HCEC 1CT (cell line): ENCODE measurements at regions not wholly inside any gene's neighbourhood (a gene's known extent, or its start where the extent isn't known, plus 50 kb on each side); places are given as distances from the start of the nearest gene placed in this dataset.

ENCODE experiments used
- DNase-seq: peaks from one replicate; pipeline ENCODE4 v3.0.0-alpha.2; 2017

GRCh38 chr1:94325377-94326302 is 88.3 kb upstream of the ARHGAP29 start:
- DNase-seq, result peak; percentile 99

DNA sequence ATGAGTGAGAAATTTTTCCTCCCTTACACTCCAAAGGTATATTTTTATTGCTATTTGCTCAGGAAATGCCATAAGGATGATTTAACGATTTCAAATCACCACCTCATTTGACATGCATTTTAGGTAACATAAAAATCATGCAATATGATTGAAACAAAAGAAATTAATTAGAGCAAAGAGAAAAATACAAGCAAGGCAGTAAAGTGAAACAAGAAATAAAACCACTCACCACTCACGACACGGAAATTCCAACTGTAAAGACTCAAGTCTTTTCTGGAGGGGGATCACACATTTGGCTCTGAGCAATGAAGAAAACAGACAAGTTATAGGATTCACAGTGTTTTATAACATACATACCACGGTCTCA is 86.8 kb upstream of the ARHGAP29 start:
- DNase-seq, result peak; percentile 42

DNA sequence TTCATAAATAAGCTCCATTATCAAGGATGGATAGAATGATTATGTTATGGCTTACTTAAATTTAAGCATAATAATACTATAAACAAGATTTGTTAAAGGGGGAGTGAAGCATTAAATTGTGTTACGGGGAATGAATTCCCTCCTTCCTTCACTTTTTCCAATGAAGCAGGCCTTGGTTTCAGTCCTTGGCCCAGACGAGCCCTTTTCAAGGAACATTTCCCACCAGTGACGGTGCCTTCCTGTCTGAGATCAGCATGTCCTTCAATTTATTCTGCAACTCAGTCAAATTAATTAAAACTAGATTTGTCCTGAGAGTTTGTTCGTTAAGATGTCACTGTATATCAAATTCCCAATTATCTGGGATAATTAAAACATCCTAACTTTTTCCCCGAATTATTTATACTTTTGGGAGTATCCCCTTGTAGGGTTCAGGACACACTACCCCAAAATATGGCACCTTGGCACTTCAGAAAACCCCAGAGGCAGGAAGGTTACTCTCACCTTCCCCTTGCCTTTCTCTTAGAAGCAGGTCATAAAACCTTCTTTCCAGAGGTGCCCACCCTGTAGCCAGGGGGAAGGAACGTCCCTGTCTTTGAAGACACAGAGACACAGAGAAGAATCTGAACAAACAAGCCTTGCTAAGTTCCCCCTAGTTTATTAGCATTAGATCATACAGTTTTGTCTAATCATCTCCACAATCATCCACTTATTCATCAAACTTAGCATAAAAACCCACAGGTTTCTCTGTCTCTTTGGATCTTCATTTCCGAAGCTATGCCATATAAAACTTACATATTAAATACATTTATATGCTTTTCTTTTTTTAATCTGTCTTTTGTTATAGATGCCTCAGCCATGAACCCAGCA is 86.2 kb upstream of the ARHGAP29 start:
- no peak for DNase-seq

- peak; percentile 74 for DNase-seq
These were observed 85.3 kb upstream of the ARHGAP29 start for GRCh38 chr1:94322696-94323095.

- DNase-seq, result no peak
These were observed 84.3 kb upstream of the ARHGAP29 start for GRCh38 chr1:94321662-94322061.

GRCh38 chr1:94319319-94320102 is 82.1 kb upstream of the ARHGAP29 start:
- DNase-seq, result no peak

DNA sequence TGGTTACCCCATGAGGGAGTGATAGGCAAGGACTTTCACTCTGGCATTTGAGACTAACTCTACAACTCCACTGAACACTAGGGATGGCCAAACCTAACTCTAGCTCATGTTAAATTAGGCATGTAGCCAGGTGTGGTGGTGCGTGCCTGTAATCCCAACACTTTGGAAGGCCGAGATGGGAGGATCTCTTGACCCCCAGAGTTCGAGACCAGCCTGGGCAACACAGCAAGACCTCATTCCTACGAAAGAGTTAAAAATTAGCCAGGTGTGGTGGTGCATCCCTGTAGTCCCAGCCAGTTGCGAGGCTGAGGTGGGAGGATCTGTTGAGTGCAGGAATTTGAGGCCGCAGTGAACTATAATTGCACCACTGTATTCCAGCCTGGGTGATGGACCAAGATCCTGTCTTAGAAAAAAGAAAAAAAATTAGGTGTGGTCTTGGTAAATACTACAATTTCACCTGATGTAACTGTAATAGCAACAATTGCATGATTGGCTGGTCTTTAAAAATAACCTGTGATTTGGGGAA is 81.2 kb upstream of the ARHGAP29 start:
- no peak for DNase-seq

DNA sequence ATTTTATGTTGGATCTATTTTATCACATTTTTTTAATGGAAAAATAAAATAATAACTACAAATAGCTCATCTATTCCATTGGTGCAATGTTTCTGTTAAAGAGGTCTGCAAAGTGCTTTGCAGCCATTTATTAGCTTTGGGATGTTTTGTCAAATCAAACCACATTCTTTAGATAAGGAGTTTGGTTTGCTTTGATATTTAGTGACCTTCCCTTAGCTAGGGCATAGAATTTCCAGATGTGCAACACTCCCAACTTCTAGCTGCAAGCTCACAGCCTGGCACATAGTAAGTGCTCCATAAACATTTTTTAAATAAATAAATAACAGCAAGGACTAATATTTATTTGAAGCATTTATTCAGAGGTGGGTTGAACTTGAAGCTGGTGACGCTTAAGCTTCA is 80.4 kb upstream of the ARHGAP29 start:
- DNase-seq, result no peak

DNA sequence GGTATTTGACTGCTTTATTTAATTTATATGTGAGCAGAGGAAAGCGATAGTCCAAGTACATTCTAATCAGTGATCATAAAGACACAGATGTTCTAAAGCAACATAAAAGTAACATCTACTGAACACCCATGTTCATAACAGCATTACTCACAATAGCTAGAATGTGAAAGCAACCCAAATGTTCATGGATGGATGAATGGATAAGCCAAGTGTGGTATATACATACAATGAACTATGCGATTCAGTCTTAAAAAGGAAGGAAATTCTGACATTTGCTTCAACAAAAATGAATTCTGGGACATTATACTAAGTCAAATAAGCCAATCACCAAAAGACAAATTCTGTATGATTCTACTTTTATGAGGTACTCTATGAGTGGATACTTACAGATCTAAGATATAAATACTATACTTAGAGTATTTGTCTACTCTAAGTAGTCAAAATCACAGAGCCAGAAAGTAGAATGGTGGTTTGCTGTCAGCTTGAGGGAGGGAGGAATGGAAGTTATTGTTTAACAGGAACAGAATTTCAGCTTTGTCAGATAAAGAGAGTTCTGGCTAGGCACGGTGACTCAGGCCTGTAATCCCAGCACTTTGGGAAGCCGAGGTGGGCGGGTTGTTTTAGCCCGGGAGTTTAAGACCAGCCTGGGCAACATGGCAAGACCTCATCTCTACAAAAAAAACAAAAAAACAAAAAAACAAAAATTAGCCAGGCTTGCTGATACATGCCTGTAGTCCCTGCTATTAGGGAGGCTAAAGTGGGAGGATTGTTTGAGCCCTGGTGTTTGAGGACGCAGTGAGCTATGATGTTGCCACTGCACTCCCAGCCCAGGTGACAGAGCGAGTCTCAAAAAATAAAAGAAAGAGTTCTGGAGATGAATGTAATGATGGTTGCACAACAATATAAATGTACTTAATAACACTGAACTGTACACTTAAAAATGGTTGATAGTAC is 79.7 kb upstream of the ARHGAP29 start:
- DNase-seq, result peak; percentile 38

- no peak for DNase-seq
These were observed 78.8 kb upstream of the ARHGAP29 start for GRCh38 chr1:94316183-94316582.

GRCh38 chr1:94315552-94316116 is 78.2 kb upstream of the ARHGAP29 start:
- DNase-seq, result no peak

DNA sequence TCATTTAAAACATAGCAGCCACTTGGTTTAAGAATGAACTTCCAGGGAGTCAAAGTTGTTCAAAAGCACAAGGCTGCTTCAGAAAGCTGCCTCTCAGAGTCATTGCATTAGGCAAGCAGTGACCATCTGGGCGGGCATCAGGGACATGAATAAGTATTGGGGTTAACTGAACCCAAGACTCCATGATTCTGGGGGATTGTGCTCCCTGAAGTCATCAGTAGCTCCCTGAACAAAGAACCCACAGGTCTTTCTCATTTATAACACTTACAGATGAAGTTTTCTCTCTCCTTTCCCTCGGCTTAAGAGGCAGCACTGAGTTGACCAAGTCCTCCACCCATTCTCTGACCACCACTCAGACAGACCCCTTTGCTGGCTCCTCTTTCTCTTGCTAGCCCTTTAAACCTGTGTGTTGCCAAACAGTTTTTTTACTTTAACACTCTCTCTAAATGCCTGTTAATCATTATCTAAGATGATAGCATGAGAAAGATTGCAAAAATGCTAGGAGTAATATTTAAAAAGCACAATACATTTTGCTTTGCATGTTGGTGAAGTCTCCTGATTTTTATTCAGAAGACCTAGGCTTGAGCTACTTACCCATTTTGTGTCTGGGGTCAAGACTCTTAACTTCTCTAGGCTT is 77.0 kb upstream of the ARHGAP29 start:
- no peak for DNase-seq

DNA sequence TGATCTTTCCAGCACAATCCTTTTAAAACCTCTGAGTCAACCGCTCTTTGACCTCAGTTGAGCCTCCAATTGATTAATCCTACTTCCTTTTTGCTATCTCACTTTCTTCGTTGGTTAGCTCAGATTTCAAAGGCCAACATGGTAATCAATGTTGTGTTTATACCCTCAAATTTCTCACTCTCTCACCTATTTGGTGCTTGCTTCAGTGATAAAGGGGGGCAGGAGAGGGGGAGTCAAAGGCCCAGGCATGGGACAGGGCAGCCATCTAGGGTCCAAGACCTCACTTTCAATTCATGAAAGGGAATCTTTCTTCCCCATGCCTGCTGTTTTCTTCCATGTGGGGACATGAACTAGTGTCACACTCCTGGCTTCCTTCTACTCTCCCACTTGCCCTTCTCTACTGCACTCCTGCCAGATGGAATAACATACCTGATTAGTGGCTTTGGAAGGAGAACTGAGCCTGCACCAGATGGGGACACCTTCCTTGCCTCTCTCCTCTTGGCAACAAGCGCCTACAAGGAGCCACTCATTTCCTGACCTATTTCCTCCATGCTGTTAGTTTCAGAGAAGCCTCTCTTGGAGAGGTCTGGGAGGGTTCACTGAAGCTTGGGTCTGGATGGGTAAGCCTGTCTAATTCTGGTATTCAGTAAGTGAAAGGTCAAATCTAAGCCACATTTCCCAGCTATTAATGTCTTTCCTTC is 73.3 kb upstream of the ARHGAP29 start:
- DNase-seq, result peak; percentile 49

- DNase-seq, result no peak
These were observed 72.6 kb upstream of the ARHGAP29 start for GRCh38 chr1:94309829-94310569.

GRCh38 chr1:94309216-94309615 is 71.8 kb upstream of the ARHGAP29 start:
- DNase-seq, result no peak

DNA sequence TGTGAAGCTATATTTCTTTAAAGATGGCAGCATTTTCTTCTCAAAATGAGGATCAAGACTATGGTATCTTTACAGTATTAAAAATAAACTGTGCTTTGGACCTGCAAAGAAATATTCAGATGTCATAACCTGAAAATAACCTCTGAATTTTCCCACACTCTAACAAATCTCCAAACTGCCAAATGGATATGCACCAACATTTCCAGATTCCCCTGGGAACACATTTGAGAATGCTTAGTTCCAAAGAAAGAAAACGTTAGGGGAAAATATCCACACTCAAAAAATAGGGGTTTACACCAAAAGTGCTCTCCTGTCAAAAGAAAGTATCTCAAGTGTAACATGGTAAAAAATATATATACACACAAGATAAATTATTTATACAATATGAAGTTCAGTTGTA is 69.1 kb upstream of the ARHGAP29 start:
- DNase-seq, result no peak

DNA sequence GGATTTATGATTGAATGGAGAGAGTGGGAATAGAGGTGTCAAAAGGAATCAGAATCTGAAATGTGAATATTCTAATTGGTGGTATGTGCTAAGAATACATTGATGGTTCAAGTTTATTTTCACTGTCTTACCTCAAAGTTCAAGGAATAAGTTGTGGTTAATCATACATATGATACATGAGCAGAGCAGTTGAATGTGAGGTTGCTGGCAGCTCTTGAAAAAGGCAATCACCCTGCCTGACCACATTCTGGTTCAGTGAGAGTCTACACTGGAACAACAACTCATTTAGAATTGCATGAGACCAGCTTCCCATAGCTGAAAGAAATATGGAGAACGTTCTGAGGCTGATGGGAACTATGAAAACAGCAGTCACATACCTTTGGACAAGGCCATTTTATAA is 68.3 kb upstream of the ARHGAP29 start:
- peak; percentile 72 for DNase-seq

DNA sequence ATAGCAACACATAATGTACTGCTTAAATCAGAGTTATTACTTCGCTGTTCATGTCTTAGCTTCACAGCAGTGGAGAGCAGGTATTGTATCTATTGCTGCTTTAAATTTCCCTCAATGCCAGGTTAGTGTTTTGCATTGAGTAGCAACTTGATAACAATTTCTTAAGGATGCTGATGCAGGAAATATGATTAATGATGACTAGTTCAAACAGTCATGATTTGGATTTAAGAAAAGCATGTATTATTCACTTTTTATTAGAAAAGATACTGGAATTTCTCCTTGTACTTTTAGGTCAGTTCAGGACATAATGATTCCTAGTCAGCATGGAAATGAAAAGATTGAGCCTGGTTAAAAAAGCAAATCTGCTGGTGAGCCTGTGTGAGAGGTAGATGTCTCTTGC is 67.2 kb upstream of the ARHGAP29 start:
- DNase-seq, result peak; percentile 81

DNA sequence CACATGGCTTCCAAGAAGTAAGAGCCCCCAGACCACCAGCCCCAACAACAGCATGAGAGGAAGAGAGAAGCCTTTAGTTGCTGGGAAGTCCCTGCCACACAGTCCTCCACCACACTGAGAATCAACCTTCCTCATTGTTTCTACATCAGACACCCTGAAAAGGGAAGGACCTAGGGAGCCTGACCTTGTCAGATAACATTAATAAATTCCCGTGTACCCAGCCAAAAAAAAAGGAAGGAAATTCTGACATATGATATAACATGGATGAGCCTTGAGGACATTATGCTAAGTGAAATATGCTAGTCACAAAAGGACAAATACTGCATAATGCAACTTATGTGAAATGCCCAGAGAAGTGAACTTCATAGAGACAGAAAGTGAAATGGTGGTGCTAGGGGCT is 65.6 kb upstream of the ARHGAP29 start:
- no peak for DNase-seq
